GM12878 (cell line): ENCODE measurements at regions not wholly inside any gene's neighbourhood (a gene's known extent, or its start where the extent isn't known, plus 50 kb on each side); places are given as distances from the start of the nearest gene placed in this dataset.

Experiments used
- ATAC-seq: fragments of 200-7000 bp; cut with Tn5 transposase; 3 replicates; pipeline ENCODE4 v1.9.1; 2020; ENCODE audit warnings: mild to moderate bottlenecking, moderate library complexity
- BruUV-seq: library from RNA; stranded (reverse); fragments of 400-500 nt; replicated peaks from 2 replicates; lab custom pipeline; 2021; lab: Mats Ljungman, UMichigan
- CTCF ChIA-PET: fragments of 300-600 bp; sonication (Branson Sonifier 250); formaldehyde crosslinking; extraction: SDS; loops from one replicate; lab custom pipeline; 2021; ENCODE audit warnings: inconsistent platforms; lab: Yijun Ruan, JAX
- POLR2A ChIA-PET: fragments of 350-600 bp; formaldehyde crosslinking; extraction: SDS; loops from one replicate; lab custom pipeline; 2021; ENCODE audit warnings: inconsistent platforms; lab: Charles Lee
- RAD21 ChIA-PET: fragments of 300-600 bp; sonication (Branson Sonifier 250); formaldehyde crosslinking; loops from one replicate; lab custom pipeline; 2023; ENCODE audit warnings: antibody characterized with exemption; ENCODE audit not compliant: unreplicated experiment; lab: Charles Lee
- SMC1A ChIA-PET: fragments of 300-600 bp; sonication (Branson Sonifier 250); formaldehyde crosslinking; loops from one replicate; lab custom pipeline; 2023; ENCODE audit not compliant: unreplicated experiment, uncharacterized antibody; lab: Charles Lee
- DNase-seq: peaks from one replicate; pipeline ENCODE4 v3.0.0-alpha.2; 2011; ENCODE audit warnings: low read depth, low spot score
- FAIRE-seq: peaks from 3 replicates; lab custom pipeline; 2011; peaks lifted over from hg19 to GRCh38; lab: Jason Lieb, UNC
- H2AFZ ChIP-seq: 2 replicates; pipeline ENCODE4 v1.6.0; 2011; ENCODE audit warnings: low read depth, low read length, control low read depth; ENCODE audit not compliant: control insufficient read depth
- H3K27ac ChIP-seq: 2 replicates; pipeline ENCODE4 v1.5.1; 2011; ENCODE audit warnings: control low read depth; ENCODE audit not compliant: control insufficient read depth, insufficient read depth
- H3K27me3 ChIP-seq, 2 experiments: replicated peaks in 1 of 2; 2 replicates each; pipeline versions ENCODE4 v1.6.0 to v1.6.1; 2011; ENCODE audit warnings: low read length in 1 of 2; ENCODE audit not compliant: control insufficient read depth in 2 of 2, insufficient read depth in 2 of 2
- H3K36me3 ChIP-seq, 2 experiments: 2 replicates each; pipeline ENCODE4 v1.5.1; 2011; ENCODE audit warnings: low read length in 1 of 2; ENCODE audit not compliant: control insufficient read depth in 2 of 2, insufficient read depth in 2 of 2
- H3K4me1 ChIP-seq: 2 replicates; pipeline ENCODE4 v1.6.1; 2011; ENCODE audit warnings: mild to moderate bottlenecking, low read length, moderate library complexity, mixed read lengths; ENCODE audit not compliant: control insufficient read depth, insufficient read depth
- H3K4me2 ChIP-seq: 2 replicates; pipeline ENCODE4 v1.6.0; 2011; ENCODE audit warnings: control low read depth; ENCODE audit not compliant: control insufficient read depth, insufficient read depth
- H3K4me3 ChIP-seq: fragments of 200-600 bp; sonication (generic); 2 replicates; pipeline ENCODE4 v1.5.1; 2016
- H3K79me2 ChIP-seq: 2 replicates; pipeline ENCODE4 v1.6.0; 2011; ENCODE audit warnings: low read length; ENCODE audit not compliant: control insufficient read depth, insufficient read depth
- H3K9ac ChIP-seq: 2 replicates; pipeline ENCODE4 v1.8.0; 2011; ENCODE audit warnings: low read length, control low read depth, mixed read lengths; ENCODE audit not compliant: control insufficient read depth, insufficient read depth
- H3K9me3 ChIP-seq: replicated peaks from 3 replicates; pipeline ENCODE4 v1.5.1; 2011; ENCODE audit warnings: mild to moderate bottlenecking, low read length; ENCODE audit not compliant: control insufficient read depth, insufficient read depth
- H4K20me1 ChIP-seq: 2 replicates; pipeline ENCODE4 v1.6.0; 2011; ENCODE audit not compliant: control insufficient read depth, insufficient read depth
- FOS ChIP-seq: IDR thresholded peaks from 3 replicates; pipeline ENCODE4 v1.6.1; 2011; ENCODE audit warnings: borderline replicate concordance; ENCODE audit not compliant: insufficient read length; ENCODE audit errors: extremely low read depth
- NRF1 ChIP-seq: conservative IDR thresholded peaks from 2 replicates; pipeline ENCODE4 v1.6.1; 2011; ENCODE audit warnings: mild to moderate bottlenecking, low read depth, low read length, improper control_type of control experiment
- PAX5 ChIP-seq: IDR thresholded peaks from 2 replicates; pipeline ENCODE4 v1.6.1; 2011; ENCODE audit warnings: low read depth, low read length, borderline replicate concordance
- RB1 ChIP-seq: fragments of 450-650 bp; formaldehyde crosslinking; IDR thresholded peaks from 2 replicates; pipeline ENCODE4 v1.6.1; 2017; ENCODE audit warnings: mild to moderate bottlenecking, borderline replicate concordance
- TAF1 ChIP-seq: IDR thresholded peaks from 2 replicates; pipeline ENCODE4 v1.6.1; 2011; ENCODE audit warnings: mild to moderate bottlenecking, low read depth, low read length, borderline replicate concordance
- TCF7 ChIP-seq: IDR thresholded peaks from 2 replicates; pipeline ENCODE4 v1.6.1; 2014; ENCODE audit warnings: antibody characterized with exemption, borderline replicate concordance
- ZNF274 ChIP-seq: IDR thresholded peaks from one replicate; pipeline ENCODE4 v1.8.0; 2011; ENCODE audit not compliant: insufficient read length, insufficient read depth
- WGBS: methylation state at CpG from one replicate; pipeline ENCODE4 v1.1.6; 2016; ENCODE audit warnings: low lambda C conversion rate; ENCODE audit not compliant: insufficient replicate concordance, insufficient coverage; ENCODE audit errors: missing lambda C conversion rate; 5-methylcytosine and 5-hydroxymethylcytosine counted together
- in situ Hi-C: fragments of 300-500 bp; cut with MboI; formaldehyde crosslinking; loops from 9 replicates; pipeline ENCODE4 v1.14.3; 2018; ENCODE audit warnings: mixed read lengths
- intact Hi-C: fragments of 100-400 bp; cut with micrococcal nuclease; formaldehyde crosslinking; loops from one replicate; pipeline ENCODE4 v1.14.2; 2022; ENCODE audit not compliant: unreplicated experiment
- TF ChIP-seq, protein P1 (sequence below): fragments of 450-650 bp; formaldehyde crosslinking; IDR thresholded peaks from 2 replicates; pipeline ENCODE4 v1.4.0; 2020; ENCODE audit warnings: mild to moderate bottlenecking, moderate library complexity
- TF ChIP-seq, protein P2 (sequence below): fragments of 450-650 bp; IDR thresholded peaks from 2 replicates; pipeline ENCODE4 v1.6.1; 2017; ENCODE audit warnings: mild to moderate bottlenecking, low read depth, inconsistent platforms; ENCODE audit not compliant: poor library complexity, severe bottlenecking

DNA sequence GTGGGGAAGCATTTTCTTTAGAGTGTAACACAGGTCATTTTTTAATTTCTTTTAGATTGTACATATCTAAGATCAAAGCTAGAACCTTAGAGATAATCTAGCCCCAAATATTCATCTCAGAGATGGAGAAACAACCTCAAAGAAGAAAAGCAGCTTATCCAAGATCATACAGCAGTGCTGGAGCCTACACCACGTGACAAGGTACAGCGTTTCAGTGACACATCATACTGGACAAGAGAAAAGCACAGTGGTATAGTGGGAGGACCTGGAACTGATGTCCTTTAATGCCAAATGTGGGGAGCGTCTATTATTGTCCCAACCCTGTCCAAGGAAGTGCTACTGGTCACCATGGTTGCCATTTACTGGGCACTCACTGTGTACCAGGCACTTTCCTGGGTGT lies 445.8 kb downstream of the RPS24 start:
- no TSS peak for BruUV-seq
- Histone ChIP-seq H3K27ac (no peak overlapping the region), H4K20me1 (no peaks in the 10 kb centered on the region), H3K4me3 (no peak overlapping the region), H3K79me2 (no peaks in the 10 kb centered on the region), H3K4me2 (no peak overlapping the region), H3K27me3 (no peaks in the 10 kb centered on the region; a peak in 1 of 4 replicates), H3K4me1 (no peaks in the 10 kb centered on the region), H3K9ac (no peak overlapping the region), H2AFZ (no peak overlapping the region), H3K9me3 (no peaks in the 10 kb centered on the region), H3K36me3 (no peaks in the 10 kb centered on the region)
- ChIA-PET RAD21 (no interaction called here), POLR2A (no interaction called here), SMC1A (no interaction called here), CTCF (no interaction called here)
- no peak for TF ChIP-seq TCF7
- TF ChIP-seq NRF1: no peak
- no peak for TF ChIP-seq TAF1
- no peak for TF ChIP-seq PAX5
- TF ChIP-seq, protein P1, sequence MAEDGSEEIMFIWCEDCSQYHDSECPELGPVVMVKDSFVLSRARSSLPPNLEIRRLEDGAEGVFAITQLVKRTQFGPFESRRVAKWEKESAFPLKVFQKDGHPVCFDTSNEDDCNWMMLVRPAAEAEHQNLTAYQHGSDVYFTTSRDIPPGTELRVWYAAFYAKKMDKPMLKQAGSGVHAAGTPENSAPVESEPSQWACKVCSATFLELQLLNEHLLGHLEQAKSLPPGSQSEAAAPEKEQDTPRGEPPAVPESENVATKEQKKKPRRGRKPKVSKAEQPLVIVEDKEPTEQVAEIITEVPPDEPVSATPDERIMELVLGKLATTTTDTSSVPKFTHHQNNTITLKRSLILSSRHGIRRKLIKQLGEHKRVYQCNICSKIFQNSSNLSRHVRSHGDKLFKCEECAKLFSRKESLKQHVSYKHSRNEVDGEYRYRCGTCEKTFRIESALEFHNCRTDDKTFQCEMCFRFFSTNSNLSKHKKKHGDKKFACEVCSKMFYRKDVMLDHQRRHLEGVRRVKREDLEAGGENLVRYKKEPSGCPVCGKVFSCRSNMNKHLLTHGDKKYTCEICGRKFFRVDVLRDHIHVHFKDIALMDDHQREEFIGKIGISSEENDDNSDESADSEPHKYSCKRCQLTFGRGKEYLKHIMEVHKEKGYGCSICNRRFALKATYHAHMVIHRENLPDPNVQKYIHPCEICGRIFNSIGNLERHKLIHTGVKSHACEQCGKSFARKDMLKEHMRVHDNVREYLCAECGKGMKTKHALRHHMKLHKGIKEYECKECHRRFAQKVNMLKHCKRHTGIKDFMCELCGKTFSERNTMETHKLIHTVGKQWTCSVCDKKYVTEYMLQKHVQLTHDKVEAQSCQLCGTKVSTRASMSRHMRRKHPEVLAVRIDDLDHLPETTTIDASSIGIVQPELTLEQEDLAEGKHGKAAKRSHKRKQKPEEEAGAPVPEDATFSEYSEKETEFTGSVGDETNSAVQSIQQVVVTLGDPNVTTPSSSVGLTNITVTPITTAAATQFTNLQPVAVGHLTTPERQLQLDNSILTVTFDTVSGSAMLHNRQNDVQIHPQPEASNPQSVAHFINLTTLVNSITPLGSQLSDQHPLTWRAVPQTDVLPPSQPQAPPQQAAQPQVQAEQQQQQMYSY (CRISPR knock-in tag): no peak
- no peak for TF ChIP-seq RB1
- TF ChIP-seq FOS: no peak
- TF ChIP-seq ZNF274: no peak
- TF ChIP-seq, protein P2, sequence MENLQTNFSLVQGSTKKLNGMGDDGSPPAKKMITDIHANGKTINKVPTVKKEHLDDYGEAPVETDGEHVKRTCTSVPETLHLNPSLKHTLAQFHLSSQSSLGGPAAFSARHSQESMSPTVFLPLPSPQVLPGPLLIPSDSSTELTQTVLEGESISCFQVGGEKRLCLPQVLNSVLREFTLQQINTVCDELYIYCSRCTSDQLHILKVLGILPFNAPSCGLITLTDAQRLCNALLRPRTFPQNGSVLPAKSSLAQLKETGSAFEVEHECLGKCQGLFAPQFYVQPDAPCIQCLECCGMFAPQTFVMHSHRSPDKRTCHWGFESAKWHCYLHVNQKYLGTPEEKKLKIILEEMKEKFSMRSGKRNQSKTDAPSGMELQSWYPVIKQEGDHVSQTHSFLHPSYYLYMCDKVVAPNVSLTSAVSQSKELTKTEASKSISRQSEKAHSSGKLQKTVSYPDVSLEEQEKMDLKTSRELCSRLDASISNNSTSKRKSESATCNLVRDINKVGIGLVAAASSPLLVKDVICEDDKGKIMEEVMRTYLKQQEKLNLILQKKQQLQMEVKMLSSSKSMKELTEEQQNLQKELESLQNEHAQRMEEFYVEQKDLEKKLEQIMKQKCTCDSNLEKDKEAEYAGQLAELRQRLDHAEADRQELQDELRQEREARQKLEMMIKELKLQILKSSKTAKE: no peak
- FAIRE-seq (no peak), DNase-seq (no peak), ATAC-seq (no peak)
- WGBS: 28% methylated on average over 3 of the region's 3 CpGs
- in situ Hi-C loops (no loop called here), intact Hi-C loops (no loop called here)
